HepG2 (cell line): ENCODE measurements at regions not wholly inside any gene's neighbourhood (a gene's known extent, or its start where the extent isn't known, plus 50 kb on each side); places are given as distances from the start of the nearest gene placed in this dataset.

Experiments
- AKAP8 ChIP-seq: sonication (generic); formaldehyde crosslinking; IDR thresholded peaks from 2 replicates; pipeline ENCODE4 v1.5.1; 2020; ENCODE audit warnings: mild to moderate bottlenecking, missing genetic modification reagents
- ATAD3A ChIP-seq: sonication (generic); formaldehyde crosslinking; IDR thresholded peaks from 2 replicates; pipeline ENCODE4 v1.4.0; 2020; ENCODE audit warnings: missing genetic modification reagents
- CBX1 ChIP-seq: IDR thresholded peaks from one replicate; pipeline ENCODE4 v1.6.1; 2016; ENCODE audit warnings: antibody characterized with exemption, low read depth
- CEBPB ChIP-seq: IDR thresholded peaks from 2 replicates; pipeline ENCODE4 v1.6.1; 2011; ENCODE audit warnings: low read depth, low read length, improper control_type of control experiment, borderline replicate concordance
- MATR3 ChIP-seq: sonication (generic); formaldehyde crosslinking; IDR thresholded peaks from 2 replicates; pipeline ENCODE4 v1.4.0; 2020; ENCODE audit warnings: missing genetic modification reagents
- NFE2L2 ChIP-seq: fragments of 150-350 bp; IDR thresholded peaks from 2 replicates; pipeline ENCODE4 v1.6.1; 2014; ENCODE audit warnings: low read length
- PAX8 ChIP-seq: sonication (generic); formaldehyde crosslinking; IDR thresholded peaks from 2 replicates; pipeline ENCODE4 v1.8.0; 2022; ENCODE audit warnings: mild to moderate bottlenecking, missing genetic modification reagents, borderline replicate concordance
- PPARG ChIP-seq: conservative IDR thresholded peaks from 2 replicates; pipeline ENCODE4 v1.6.1; 2016; ENCODE audit warnings: missing biosample characterization, missing genetic modification reagents
- XBP1 ChIP-seq: sonication (generic); formaldehyde crosslinking; IDR thresholded peaks from 2 replicates; pipeline ENCODE4 v1.5.0; 2020; ENCODE audit warnings: missing genetic modification reagents
- YEATS2 ChIP-seq: sonication (generic); formaldehyde crosslinking; IDR thresholded peaks from 2 replicates; pipeline ENCODE4 v1.4.0; 2020; ENCODE audit warnings: missing genetic modification reagents, borderline replicate concordance
- ZNF205 ChIP-seq: IDR thresholded peaks from 2 replicates; pipeline ENCODE4 v1.6.1; 2018; ENCODE audit warnings: missing biosample characterization, missing genetic modification reagents
- ZNF251 ChIP-seq: sonication (generic); formaldehyde crosslinking; IDR thresholded peaks from 2 replicates; pipeline ENCODE4 v1.9.0; 2021; ENCODE audit warnings: mild to moderate bottlenecking, missing genetic modification reagents
- ZNF274 ChIP-seq: sonication (generic); formaldehyde crosslinking; IDR thresholded peaks from 2 replicates; pipeline ENCODE4 v1.5.1; 2020; ENCODE audit warnings: mild to moderate bottlenecking, missing genetic modification reagents
- ZNF331 ChIP-seq: sonication (generic); formaldehyde crosslinking; IDR thresholded peaks from 2 replicates; pipeline ENCODE4 v1.4.0; 2020; ENCODE audit warnings: missing genetic modification reagents
- ZNF674 ChIP-seq: sonication (generic); formaldehyde crosslinking; IDR thresholded peaks from 2 replicates; pipeline ENCODE4 v1.5.0; 2020; ENCODE audit warnings: low read depth, mild to moderate bottlenecking, missing genetic modification reagents
- ZNF724P ChIP-seq: sonication (generic); formaldehyde crosslinking; IDR thresholded peaks from 2 replicates; pipeline ENCODE4 v1.8.0; 2022; ENCODE audit warnings: missing genetic modification reagents, borderline replicate concordance
- ZNF781 ChIP-seq: sonication (generic); formaldehyde crosslinking; IDR thresholded peaks from 2 replicates; pipeline ENCODE4 v1.5.1; 2020; ENCODE audit warnings: borderline replicate concordance, mild to moderate bottlenecking, missing genetic modification reagents; ENCODE audit errors: not compliant biosample characterization
- TF ChIP-seq, protein P1 (sequence below): IDR thresholded peaks from 2 replicates; pipeline ENCODE4 v1.6.1; 2016; ENCODE audit warnings: mild to moderate bottlenecking
- TF ChIP-seq, protein P2 (sequence below): sonication (generic); formaldehyde crosslinking; IDR thresholded peaks from 2 replicates; pipeline ENCODE4 v1.4.0; 2020; ENCODE audit warnings: missing genetic modification reagents, borderline replicate concordance
- TF ChIP-seq, protein P3 (sequence below): IDR thresholded peaks from 2 replicates; pipeline ENCODE4 v1.6.1; 2018; ENCODE audit warnings: missing genetic modification reagents, mild to moderate bottlenecking, missing compliant biosample characterization
- TF ChIP-seq, protein P4 (sequence below): sonication (generic); formaldehyde crosslinking; IDR thresholded peaks from 2 replicates; pipeline ENCODE4 v1.5.0; 2020; ENCODE audit warnings: mild to moderate bottlenecking, missing genetic modification reagents
- TF ChIP-seq, protein P5 (sequence below): sonication (generic); formaldehyde crosslinking; IDR thresholded peaks from 2 replicates; pipeline ENCODE4 v1.5.1; 2020; ENCODE audit warnings: missing genetic modification reagents, mild to moderate bottlenecking, borderline replicate concordance

DNA sequence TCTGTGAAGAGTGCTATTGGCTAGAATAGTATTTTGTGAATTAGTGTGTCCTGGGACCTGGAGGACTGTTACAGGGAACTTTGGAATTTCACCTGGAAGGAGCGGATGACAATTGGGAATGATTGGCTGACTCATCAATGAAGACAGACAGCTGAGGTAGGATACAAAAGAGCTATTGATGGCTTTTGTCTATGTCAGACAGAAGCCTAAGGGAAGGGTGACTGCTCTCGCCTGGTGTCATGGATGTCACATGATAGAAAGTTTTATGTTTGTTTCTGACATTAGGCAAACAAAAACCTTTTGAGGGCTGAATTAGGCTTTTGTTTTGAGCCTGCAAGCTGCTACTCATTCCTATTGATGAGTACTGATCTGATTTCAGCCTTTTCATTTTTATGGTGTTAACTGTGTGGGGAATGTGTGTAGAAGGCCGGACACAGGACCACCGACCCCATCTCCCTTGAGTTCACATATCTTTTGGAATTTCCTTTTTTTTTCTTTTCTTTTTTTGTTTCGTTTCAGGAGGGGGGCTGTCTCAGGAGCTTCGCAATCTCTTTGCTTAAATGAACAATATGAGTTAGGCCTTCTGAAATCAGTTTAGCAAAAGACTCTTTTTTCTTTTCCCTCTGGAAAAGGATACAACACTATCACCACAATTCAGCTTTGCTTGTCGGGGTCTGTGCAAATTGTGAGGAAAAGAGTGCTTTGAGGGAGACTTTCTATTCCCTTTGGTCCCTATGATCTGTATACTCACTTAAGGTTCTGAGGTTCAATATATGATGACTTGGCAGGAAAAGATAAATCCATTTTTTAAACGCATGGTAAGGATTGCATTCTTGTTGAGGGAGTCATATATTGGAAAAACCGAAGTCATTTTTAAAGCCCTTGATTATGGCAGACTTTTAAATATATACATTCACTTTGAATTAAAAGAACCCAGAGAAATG, 207.9 kb upstream of the FIGN start (continued):
- TF ChIP-seq, protein P1, sequence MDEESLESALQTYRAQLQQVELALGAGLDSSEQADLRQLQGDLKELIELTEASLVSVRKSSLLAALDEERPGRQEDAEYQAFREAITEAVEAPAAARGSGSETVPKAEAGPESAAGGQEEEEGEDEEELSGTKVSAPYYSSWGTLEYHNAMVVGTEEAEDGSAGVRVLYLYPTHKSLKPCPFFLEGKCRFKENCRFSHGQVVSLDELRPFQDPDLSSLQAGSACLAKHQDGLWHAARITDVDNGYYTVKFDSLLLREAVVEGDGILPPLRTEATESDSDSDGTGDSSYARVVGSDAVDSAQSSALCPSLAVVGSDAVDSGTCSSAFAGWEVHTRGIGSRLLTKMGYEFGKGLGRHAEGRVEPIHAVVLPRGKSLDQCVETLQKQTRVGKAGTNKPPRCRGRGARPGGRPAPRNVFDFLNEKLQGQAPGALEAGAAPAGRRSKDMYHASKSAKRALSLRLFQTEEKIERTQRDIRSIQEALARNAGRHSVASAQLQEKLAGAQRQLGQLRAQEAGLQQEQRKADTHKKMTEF (CRISPR knock-in tag), result peak; percentile 78
- TF ChIP-seq, protein P2, sequence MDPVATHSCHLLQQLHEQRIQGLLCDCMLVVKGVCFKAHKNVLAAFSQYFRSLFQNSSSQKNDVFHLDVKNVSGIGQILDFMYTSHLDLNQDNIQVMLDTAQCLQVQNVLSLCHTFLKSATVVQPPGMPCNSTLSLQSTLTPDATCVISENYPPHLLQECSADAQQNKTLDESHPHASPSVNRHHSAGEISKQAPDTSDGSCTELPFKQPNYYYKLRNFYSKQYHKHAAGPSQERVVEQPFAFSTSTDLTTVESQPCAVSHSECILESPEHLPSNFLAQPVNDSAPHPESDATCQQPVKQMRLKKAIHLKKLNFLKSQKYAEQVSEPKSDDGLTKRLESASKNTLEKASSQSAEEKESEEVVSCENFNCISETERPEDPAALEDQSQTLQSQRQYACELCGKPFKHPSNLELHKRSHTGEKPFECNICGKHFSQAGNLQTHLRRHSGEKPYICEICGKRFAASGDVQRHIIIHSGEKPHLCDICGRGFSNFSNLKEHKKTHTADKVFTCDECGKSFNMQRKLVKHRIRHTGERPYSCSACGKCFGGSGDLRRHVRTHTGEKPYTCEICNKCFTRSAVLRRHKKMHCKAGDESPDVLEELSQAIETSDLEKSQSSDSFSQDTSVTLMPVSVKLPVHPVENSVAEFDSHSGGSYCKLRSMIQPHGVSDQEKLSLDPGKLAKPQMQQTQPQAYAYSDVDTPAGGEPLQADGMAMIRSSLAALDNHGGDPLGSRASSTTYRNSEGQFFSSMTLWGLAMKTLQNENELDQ, result no peak
- no peak for TF ChIP-seq AKAP8 (CRISPR knock-in tag)
- TF ChIP-seq ZNF724P (CRISPR knock-in tag), result no peak
- TF ChIP-seq ATAD3A (CRISPR knock-in tag), result no peak
- no peak for TF ChIP-seq ZNF205 (CRISPR knock-in tag)
- 0 out of 2 replicates have a peak, but pooled peaks have one; percentile 54 for TF ChIP-seq PPARG (CRISPR knock-in tag)
- TF ChIP-seq XBP1 (CRISPR knock-in tag), result no peak
- peak; percentile 70; the same call in 1 of the 2 replicates for TF ChIP-seq ZNF331
- TF ChIP-seq ZNF251, result no peak
- TF ChIP-seq CEBPB, result no peak
- no peak for TF ChIP-seq MATR3 (CRISPR knock-in tag)
- TF ChIP-seq, protein P3, sequence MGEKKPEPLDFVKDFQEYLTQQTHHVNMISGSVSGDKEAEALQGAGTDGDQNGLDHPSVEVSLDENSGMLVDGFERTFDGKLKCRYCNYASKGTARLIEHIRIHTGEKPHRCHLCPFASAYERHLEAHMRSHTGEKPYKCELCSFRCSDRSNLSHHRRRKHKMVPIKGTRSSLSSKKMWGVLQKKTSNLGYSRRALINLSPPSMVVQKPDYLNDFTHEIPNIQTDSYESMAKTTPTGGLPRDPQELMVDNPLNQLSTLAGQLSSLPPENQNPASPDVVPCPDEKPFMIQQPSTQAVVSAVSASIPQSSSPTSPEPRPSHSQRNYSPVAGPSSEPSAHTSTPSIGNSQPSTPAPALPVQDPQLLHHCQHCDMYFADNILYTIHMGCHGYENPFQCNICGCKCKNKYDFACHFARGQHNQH (CRISPR knock-in tag), result no peak
- TF ChIP-seq, protein P4, sequence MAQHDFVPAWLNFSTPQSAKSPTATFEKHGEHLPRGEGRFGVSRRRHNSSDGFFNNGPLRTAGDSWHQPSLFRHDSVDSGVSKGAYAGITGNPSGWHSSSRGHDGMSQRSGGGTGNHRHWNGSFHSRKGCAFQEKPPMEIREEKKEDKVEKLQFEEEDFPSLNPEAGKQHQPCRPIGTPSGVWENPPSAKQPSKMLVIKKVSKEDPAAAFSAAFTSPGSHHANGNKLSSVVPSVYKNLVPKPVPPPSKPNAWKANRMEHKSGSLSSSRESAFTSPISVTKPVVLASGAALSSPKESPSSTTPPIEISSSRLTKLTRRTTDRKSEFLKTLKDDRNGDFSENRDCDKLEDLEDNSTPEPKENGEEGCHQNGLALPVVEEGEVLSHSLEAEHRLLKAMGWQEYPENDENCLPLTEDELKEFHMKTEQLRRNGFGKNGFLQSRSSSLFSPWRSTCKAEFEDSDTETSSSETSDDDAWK (CRISPR knock-in tag), result no peak
- no peak for TF ChIP-seq PAX8
- TF ChIP-seq ZNF274, result no peak
- TF ChIP-seq CBX1, result no peak
- no peak for TF ChIP-seq ZNF781 (CRISPR knock-in tag)
- TF ChIP-seq, protein P5, sequence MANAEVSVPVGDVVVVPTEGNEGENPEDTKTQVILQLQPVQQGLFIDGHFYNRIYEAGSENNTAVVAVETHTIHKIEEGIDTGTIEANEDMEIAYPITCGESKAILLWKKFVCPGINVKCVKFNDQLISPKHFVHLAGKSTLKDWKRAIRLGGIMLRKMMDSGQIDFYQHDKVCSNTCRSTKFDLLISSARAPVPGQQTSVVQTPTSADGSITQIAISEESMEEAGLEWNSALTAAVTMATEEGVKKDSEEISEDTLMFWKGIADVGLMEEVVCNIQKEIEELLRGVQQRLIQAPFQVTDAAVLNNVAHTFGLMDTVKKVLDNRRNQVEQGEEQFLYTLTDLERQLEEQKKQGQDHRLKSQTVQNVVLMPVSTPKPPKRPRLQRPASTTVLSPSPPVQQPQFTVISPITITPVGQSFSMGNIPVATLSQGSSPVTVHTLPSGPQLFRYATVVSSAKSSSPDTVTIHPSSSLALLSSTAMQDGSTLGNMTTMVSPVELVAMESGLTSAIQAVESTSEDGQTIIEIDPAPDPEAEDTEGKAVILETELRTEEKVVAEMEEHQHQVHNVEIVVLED (CRISPR knock-in tag), result no peak
- TF ChIP-seq NFE2L2, result peak; percentile 28; the same call in 1 of the 2 replicates
- no peak for TF ChIP-seq ZNF674 (CRISPR knock-in tag)
- no peak for TF ChIP-seq YEATS2 (CRISPR knock-in tag)
